Loucy (cell line): ENCODE measurements at regions not wholly inside any gene's neighbourhood (a gene's known extent, or its start where the extent isn't known, plus 50 kb on each side); places are given as distances from the start of the nearest gene placed in this dataset.

Source experiments
- CTCF ChIP-seq: fragments of 200-600 bp; sonication (generic); conservative IDR thresholded peaks from 2 replicates; pipeline ENCODE4 v1.5.1; 2014; ENCODE audit warnings: mild to moderate bottlenecking, antibody characterized with exemption, low read length
- EZH2phosphoT487 ChIP-seq: fragments of 200-600 bp; IDR thresholded peaks from 2 replicates; pipeline ENCODE4 v1.6.1; 2018; ENCODE audit warnings: antibody characterized with exemption, mild to moderate bottlenecking, moderate library complexity, borderline replicate concordance

- TF ChIP-seq CTCF (no peak), EZH2phosphoT487 (no peak)
These were observed 196.2 kb upstream of the SLC24A2 start for GRCh38 chr9:19985081-19985480.
